GM19023 (cell line): ENCODE measurements at regions not wholly inside any gene's neighbourhood (a gene's known extent, or its start where the extent isn't known, plus 50 kb on each side); places are given as distances from the start of the nearest gene placed in this dataset.

Experiments used
- ATAC-seq: cut with Tn5 transposase; IDR thresholded peaks from one replicate; pipeline ENCODE4 v1.9.1; 2021; ENCODE audit warnings: mild to moderate bottlenecking, moderate library complexity; ENCODE audit not compliant: unreplicated experiment

DNA sequence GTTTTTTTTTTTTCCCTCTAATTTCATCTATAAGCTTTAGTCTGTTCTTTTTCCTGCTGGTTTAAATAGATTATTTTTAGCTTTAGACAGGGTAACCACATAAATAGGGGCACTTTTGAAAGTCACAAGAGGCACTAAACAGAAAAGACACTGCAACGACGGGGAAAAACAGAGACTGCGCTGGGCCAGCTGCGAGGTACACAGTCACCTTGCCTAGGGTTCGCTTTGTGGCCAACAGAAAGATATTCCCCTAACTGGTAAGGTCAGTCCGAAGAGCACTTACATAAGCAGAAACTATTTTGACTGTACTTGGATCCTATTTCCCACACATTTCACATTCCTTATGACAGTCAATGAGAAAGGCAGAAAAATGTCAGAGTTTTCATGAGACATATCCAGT is 175.6 kb upstream of the PHF14 start:
- no peak for ATAC-seq

DNA sequence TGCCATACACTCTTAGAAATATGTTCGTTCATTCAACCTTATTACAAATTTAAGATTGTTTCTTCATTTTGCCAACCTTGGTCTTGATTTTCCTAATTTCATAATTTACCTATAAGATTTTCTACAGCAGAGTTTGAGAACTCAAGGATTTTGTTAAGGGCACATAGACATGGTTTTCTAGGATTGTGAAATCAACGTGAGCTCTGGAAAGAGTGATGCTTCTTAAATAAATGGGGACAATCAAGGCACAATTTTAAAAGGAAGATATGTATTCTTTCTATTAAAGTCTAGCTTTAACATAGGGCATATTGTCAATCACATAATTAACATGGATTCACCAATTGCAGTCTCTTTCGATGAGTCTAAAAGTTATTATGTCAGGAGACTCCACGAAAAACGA is 174.2 kb upstream of the PHF14 start:
- ATAC-seq, result no peak

DNA sequence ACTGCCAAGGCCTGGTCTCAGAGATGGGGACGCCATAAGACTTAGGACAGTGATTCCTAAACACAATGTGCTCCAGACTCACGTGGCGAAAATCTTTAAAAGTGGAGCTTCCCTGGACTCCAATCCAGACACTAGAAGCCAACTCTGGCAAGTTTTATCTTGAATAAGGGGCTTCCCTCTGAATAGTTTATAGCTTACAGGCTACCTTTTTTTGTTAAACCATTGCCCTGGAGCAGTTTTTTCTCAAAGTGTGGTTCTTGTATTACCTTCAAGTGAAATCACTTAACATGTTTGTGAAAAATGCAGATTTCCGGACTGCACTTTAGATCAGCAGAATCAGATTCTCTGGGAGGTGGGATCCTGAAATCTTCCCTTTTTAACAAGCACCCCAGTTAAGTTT is 171.7 kb upstream of the PHF14 start:
- no peak for ATAC-seq

DNA sequence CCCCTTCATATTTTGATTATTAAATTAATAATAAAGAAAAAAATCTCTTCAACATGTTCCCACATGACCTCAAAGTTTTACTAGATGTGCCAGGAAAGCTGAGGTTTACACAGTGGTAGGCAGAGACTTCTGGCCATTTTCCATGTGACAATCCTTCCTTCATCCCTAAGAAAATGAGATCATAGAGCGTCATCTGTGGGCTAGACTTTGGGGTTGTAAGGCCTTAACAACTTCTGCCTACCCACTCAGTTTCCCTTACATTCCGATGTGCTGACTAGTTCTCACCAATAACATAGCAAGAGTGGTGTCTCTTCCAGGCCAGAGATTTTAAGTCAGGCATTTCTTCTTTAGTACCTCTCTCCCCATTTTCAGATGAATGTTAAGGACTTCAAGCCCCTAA is 171.1 kb upstream of the PHF14 start:
- no peak for ATAC-seq

DNA sequence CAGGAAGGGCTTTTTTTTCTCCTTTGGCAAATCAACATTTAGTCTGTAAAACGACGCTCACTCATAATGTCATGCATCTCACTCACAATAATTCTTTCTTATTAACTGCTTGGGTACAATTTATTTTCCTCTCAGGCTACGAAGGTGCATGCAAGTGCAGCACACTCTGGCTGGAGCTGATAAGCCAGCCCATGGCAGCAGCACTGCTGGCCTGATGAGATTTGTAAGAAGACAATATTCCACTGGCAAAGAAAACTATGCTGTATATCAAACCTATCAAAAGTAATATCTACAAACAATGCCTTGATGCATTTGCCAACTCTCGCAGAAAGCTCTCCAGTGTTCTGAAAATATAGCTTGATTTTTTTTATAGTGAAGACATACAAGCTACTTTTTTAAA is 170.0 kb upstream of the PHF14 start:
- no peak for ATAC-seq

DNA sequence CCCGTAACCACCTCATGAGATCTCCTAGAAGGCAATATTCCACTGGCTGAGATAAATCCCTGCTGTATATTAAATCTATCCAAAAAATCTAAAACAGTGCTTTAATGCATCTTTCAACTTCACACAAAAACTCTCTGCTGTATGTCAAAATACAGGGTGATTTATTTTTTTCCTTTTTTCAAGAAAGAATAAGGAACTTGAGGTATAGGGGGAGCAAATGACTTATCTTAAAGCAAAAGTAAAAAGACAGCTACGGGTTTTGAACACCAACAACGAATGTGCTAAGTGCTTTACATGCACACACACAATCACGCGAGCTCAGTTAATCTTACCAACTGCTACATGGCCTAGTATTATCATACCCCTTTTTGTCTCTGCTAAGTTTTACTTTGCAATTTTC is 168.9 kb upstream of the PHF14 start:
- no peak for ATAC-seq

DNA sequence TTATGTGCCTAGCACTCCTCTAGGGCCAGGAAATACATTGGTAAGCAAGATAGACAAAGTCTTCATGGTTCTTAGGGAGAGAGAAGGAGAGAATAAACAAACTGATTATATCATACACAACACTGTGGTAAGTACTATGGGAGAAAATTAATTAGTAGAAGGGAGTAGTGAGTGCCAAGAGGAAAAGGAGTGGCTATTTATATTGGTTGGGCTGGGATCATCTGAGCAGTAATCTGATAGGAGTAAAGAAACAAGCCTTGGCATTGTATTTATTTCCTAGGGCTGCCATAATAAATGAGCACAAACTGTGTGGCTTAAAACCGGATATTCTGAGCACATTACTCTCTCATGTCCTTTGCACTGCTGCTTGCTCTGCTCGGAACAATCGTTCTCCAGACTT is 158.1 kb upstream of the PHF14 start:
- no peak for ATAC-seq

DNA sequence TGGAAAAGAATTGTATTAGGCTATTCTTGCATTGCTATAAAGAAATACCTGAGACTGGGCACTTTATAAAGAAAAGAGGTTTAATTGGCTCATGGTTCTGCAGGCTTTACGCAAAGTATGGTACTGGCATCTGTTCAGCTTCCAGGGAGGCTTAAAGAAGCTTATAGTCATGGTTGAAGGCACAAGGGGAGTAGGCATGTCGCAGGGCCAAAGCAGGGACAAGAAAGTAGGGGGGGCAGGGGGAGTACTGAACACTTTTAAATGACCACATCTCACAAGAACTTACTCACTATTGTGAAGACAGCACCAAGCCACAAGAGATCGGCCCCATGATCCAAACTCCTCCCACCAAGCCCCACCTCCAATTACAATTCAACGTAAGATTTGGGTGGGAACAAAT is 152.5 kb upstream of the PHF14 start:
- no peak for ATAC-seq

DNA sequence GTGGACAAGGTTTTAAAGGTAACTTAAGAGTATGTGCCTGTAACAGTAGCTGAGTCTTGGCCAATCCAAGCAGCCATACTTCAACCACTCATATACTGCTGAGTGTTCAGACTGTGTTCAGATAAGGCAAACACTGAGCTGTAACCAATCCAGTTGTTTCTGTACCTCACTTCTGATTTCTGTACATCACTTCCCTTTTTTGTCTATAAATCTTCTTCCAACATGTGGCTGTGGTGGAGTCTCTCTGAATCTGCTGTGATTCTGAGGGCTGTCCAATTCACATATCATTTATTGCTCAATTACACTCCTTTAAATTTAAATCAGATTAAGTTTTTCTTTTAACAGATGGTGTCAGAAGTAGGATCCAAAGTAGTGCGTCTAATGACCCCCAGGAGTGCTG is 149.5 kb upstream of the PHF14 start:
- ATAC-seq, result no peak

DNA sequence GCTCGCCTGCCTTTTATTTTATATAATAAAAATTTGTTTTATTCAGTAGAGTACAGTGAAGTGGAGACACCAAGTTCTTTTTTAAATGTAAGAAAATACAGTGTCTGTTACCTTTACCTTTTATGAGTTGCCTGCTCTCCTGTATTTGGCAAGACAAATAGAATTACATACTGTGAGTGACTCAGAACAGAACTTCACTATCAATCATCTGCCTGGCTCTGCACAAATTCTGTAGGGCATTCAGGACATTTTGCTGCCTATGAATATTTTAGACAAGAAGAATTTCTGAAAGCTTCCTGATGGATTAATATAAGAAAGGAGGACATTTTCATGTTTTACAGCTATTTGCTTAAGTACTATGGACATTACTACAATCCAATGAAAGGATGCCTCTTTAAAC is 135.4 kb upstream of the PHF14 start:
- ATAC-seq, result no peak

DNA sequence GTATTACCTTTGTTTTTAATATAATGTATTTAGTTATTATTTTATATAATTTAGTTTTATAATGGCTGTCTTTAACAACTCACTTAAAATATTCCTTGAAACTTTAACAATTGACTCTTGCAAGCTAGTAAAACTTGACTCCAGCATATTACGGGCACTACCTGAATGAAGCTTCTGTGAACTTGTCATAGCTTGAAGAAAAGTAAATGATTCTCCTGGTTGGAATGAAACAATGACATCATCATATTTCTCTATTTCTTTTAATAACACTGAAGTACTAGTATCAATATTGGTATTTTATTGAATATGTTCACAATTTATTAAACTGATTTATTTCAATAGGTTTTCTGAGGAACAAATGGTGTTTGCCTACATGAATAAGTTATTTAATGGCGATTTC is 128.4 kb upstream of the PHF14 start:
- no peak for ATAC-seq

DNA sequence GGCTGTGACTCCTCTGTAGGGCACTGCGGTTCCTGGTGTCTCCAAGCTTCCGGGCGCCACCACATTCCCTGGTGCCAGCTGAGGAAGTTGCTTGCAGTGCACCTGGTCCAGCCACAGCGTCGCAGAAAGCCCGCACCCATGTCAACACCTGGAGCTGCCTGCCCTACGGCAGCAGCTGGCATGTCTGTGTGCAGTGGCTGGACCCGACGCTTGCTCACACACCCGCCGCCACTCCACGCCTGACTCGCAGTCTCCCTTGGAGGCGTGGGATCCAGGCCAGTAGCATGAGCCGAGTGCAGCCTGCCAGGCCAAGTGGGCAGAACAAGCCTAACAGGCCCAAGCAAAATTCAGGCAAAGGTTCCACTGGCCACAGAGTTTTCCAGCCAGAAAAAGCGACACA is 118.1 kb upstream of the PHF14 start:
- ATAC-seq, result no peak

DNA sequence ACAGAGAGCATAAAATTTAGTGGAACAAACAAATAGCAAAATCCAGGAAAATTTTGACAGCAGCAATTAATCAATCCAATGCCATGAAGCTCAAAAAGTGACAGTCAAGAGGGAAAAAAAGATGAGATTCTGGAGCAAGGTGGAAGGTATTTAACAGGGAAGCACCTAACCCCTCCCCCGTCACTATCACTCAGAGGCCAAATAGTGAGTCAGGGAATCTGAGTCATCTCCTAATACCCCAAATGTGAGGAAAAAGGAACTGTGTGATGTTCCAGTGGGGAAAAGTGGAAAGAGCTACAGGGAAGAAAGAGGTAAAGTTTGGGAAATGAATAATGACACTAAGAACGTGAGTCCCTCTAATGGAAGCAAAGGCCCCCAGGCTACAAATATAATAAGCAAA is 113.2 kb upstream of the PHF14 start:
- no peak for ATAC-seq

DNA sequence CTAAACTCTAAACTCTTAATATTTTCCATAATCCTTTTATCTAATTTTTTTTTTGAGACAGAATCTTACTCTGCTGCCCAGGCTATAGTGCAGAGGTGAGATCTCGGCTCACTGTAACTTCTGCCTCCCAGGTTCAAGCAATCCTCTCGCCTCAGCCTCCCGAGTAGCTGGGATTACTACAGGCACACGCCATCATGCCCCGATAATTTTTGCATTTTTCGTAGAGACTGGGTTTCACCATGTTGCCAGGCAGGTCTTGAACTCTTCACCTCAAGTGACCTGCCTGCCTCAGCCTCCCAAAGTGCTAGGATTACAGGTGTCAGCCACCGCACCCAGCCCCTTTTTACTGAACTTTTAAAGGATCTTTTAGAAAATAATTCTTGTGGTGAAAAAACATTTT is 110.2 kb upstream of the PHF14 start:
- ATAC-seq, result no peak

DNA sequence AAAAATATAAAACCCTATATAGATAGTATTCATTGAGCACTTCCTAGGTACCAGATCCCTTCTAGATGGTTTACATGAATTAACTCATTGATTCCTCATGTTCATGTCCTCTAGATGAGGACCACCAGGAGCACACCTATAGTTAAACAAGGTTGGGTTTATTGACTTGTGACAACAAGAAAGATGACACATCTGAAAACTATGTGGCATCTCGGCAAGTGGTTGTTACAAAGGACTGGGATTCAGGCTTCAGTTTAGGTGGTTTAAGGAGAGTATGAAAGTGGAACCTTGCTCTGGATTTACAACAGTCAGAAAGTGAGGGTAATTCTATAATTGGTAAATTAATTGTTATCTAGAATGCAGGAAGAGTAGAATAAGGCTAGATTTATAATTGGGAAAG is 99.0 kb upstream of the PHF14 start:
- ATAC-seq, result no peak

DNA sequence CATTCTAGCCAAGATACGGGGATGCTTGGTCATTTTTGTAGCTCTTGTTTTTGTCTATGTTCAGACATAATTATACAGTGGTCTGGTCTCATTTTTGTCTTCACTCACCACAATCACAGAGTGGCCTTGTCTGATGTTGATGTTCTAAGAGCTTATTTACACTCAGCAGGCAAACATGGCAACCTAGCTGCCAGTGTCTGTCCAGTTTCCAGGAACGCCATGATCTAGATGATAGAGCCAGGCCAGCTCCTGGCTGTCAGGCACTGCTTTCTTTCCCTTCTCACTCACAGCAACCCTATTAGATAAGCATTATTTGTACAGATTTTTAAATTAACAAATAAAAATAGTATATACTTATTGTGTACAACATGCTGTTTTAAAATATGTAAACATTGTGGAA is 98.6 kb upstream of the PHF14 start:
- ATAC-seq, result no peak

DNA sequence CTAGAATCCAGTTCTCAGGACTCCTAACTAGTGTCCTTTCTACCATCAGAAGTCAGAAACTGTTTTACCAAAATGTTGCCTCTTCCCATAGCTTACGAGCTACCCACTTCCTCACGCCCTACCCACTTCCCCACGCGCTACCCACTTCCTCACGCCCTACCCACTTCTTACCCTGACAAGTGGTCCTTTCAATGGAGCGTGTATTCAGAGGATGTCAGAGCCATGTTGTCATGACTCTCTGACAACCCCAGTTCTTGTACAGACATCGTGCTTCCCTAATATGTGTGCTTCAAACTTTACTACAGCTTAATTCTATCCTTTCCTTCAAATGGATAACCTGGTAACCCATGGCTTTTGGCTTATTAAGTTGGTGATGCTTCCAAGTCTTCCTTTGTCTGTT is 84.8 kb upstream of the PHF14 start:
- no peak for ATAC-seq

DNA sequence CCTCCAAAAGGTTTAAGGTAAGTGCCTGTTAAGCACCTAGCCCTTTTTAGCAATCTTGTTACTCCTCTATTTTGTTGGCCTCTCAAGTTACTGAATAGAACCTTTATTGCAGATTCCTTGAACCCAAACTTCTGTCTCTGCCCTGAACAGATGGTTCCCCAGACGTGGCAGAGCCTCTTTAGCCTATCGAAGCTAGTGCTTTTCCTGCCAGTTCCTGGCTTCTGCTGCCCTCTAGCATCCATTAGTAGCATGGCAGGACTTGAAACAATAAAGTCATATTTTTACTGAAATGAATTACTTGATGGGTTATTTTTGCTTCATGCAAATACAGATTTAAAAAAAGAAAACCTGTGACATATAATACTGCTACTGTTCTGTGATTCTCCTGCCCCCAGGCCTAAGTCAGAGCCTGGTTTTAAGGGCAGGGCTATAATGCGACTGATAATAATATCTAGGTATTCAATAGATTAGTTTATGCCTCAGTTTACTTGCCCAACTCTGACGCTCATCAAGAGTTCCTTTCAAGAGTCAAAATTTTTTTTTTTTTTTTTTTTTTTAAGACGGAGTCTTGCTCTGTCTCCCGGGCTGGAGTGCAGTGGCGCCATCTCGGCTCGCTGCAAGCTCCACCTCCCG is 84.3 kb upstream of the PHF14 start:
- peak; percentile 95 for ATAC-seq

DNA sequence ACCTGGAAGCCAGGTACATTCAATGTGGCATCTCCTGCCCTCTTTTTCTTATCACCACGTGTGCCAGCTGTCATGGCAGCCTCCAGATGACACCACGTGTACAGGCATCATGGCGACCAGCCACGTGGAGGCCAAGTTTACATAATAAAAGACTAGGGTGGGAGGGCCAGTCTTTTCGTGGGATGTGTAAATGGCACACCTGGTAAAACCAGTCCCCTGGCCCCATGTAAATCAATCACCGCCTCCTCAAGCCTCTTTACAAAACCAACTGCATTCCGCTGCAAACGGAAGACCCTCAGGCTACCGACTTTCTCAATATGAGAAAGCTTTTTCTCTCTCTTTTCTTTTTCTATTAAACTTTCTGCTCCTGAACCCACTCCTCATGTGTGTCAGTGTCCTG is 65.1 kb upstream of the PHF14 start:
- ATAC-seq, result no peak

DNA sequence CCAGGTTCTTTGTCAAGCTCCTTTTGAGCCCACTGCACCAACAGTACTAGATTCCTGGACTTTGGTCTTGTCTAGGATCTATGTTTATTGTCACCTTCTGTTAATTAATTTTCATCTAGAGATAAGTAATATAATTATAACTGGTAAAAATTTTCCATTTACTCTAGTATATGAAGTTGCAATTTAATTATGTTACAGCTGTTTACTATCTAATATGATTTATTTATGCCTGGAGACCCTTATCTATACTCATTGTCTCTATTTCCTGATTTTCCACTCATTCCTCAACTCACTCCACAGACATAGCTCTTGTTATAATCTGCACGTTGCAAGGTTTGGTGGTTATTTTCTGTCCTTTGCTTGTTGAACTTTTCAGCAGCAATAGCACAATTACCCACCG is 63.2 kb upstream of the PHF14 start:
- ATAC-seq, result no peak

DNA sequence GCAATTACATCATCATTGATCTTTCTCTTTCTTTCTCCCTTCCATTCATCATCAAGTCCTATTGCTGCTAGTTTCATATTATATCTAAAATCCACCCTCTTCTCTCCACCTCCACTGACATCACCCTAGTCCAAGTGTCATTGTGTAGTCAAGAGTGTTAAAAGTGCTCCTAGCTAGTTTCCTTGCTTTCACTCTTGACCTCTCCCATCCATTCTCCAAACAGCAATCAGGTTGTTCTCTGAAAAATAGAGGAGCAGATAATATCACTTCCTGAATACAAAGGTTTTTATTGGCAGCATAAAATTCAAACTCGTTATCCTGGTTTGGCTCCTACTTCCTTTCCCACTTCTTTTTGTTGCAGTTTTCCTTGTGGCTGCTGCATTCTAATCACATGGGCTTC is 61.6 kb upstream of the PHF14 start:
- ATAC-seq, result no peak

DNA sequence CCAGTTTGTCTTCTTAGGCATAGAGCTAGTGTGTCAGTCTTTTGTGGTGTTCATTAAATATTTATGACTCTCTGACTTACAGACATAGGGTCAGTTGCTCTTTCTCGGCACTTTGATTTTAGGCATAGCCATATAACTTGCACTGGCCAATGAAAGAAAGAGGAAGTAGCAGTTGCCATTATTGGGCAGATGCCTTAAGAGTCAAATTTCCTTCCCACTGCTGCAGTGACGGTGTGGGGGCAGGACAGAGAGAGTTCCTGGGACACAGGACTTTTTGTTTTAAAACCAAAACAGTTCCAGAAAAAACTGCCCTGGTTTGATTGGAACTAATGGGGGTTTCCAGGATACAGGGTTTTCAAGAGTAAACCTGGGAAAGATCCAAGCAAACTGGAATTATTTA is 60.2 kb upstream of the PHF14 start:
- ATAC-seq, result no peak

DNA sequence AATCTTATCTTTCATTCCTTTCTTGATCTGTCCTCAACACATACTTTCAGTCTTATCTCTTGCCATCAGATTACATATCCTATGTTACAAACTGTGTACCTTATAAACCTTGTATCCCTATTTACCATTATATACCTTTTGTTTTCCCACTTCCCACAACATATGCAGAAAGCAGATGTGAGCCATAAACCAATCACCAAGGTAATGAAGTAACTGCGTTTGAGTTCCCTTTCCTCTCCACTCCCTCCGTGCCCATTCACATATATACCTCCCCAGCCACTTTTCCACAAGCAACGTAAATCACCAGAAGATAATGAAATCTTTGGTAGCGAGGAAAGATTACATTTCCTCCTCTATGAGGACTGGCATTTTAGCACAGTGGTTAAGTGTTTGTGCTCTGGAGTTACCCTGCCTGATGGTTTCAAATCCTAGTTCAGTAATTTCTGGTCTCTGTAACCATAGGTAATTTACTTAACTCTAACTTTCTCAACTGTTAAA is 55.5 kb upstream of the PHF14 start:
- ATAC-seq, result no peak

DNA sequence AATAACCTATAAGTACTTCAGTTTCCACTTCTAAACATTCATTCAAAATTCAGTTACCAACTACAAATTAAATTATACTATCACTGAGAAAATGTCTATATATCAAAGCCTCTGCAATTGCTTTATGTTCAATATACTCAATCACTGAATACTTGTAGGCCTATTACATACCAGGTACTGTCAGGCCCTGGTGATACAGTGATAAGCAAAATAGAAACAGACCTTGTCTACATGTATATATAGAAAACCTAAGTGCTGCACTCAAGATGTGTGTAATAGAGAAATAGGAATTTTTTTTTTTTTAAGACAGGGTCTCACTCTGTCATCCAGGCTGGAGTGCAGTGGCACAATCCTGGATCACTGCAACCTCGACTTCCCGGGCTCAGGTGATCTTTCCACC is 53.7 kb upstream of the PHF14 start:
- ATAC-seq, result no peak
